NCI-H1092 (cell line): ENCODE measurements at regions not wholly inside any gene's neighbourhood (a gene's known extent, or its start where the extent isn't known, plus 50 kb on each side); places are given as distances from the start of the nearest gene placed in this dataset.
"Not testable (repeated sequence)": the region's sequence is repeated elsewhere in the genome, so short reads cannot be mapped to it uniquely, and the experiment has no call there.

Experiments
- DNase-seq: peaks from one replicate; lab custom pipeline; 2025; lab: John Stamatoyannopoulos, UW

- DNase-seq, result no peak
Observed at GRCh38 chr21:22019766-22020165, 1021.6 kb downstream of the NCAM2 start.

GRCh38 chr21:22020221-22020620, 1022.0 kb downstream of the NCAM2 start:
- DNase-seq, result no peak

GRCh38 chr21:22023896-22024295, 1025.7 kb downstream of the NCAM2 start:
- not testable (repeated sequence) for DNase-seq

- DNase-seq, result no peak
Observed at GRCh38 chr21:22044431-22044830, 1046.2 kb downstream of the NCAM2 start.

- no peak for DNase-seq
Observed at GRCh38 chr21:22046576-22046975, 1048.4 kb downstream of the NCAM2 start.

GRCh38 chr21:22056904-22057303, 1058.7 kb downstream of the NCAM2 start:
- DNase-seq, result no peak

GRCh38 chr21:22062472-22063139, 1064.4 kb downstream of the NCAM2 start:
- no peak for DNase-seq

GRCh38 chr21:22063140-22063539, 1064.9 kb downstream of the NCAM2 start:
- no peak for DNase-seq

GRCh38 chr21:22076471-22076870, 1078.3 kb downstream of the NCAM2 start:
- no peak for DNase-seq

- DNase-seq, result no peak
Observed at GRCh38 chr21:22083899-22084298, 1085.7 kb downstream of the NCAM2 start.

- DNase-seq, result no peak
Observed at GRCh38 chr21:22096314-22096713, 1098.1 kb downstream of the NCAM2 start.

- no peak for DNase-seq
Observed at GRCh38 chr21:22106720-22107410, 1108.7 kb downstream of the NCAM2 start.

GRCh38 chr21:22115746-22116145, 1117.5 kb downstream of the NCAM2 start:
- no peak for DNase-seq

GRCh38 chr21:22120616-22121266, 1122.5 kb downstream of the NCAM2 start:
- no peak for DNase-seq

- no peak for DNase-seq
Observed at GRCh38 chr21:22125581-22125980, 1127.4 kb downstream of the NCAM2 start.

GRCh38 chr21:22128671-22129070, 1130.5 kb downstream of the NCAM2 start:
- DNase-seq, result no peak

GRCh38 chr21:22132358-22133071, 1134.3 kb downstream of the NCAM2 start:
- DNase-seq, result no peak

- DNase-seq, result no peak
Observed at GRCh38 chr21:22136740-22137139, 1138.5 kb downstream of the NCAM2 start.

- no peak for DNase-seq
Observed at GRCh38 chr21:22138297-22139016, 1140.2 kb downstream of the NCAM2 start.

GRCh38 chr21:22145545-22145944, 1147.3 kb downstream of the NCAM2 start:
- no peak for DNase-seq

GRCh38 chr21:22154579-22155274, 1156.5 kb downstream of the NCAM2 start:
- DNase-seq, result no peak
